ENCODE measurements at regions not wholly inside any gene's neighbourhood (a gene's known extent, or its start where the extent isn't known, plus 50 kb on each side); places are given as distances from the start of the nearest gene placed in this dataset.

- no peaks in the 10 kb centered on the region for H3K79me1 ChIP-seq (ENCODE audit: low read depth in 1 of 2, low read length in 2 of 2)
- H4K8ac ChIP-seq (ENCODE audit: low read depth in 2 of 2, low read length in 2 of 2), result no peak overlapping the region
- H3K27ac ChIP-seq (ENCODE audit: insufficient read depth, low read length), result no peak overlapping the region
- TF ChIP-seq CHD1 (IDR thresholded peaks at IDR 0.05; ENCODE audit: low read depth, low read length) (no peak), POLR2A (IDR thresholded peaks at IDR 0.05; ENCODE audit: low read depth, low read length) (no peak), RFX5 (IDR thresholded peaks at IDR 0.05; ENCODE audit: low read depth, low read length) (no peak), RCOR1 (IDR thresholded peaks at IDR 0.05; ENCODE audit: insufficient replicate concordance, low read length) (no peak), MAZ (IDR thresholded peaks at IDR 0.05; ENCODE audit: borderline replicate concordance, low read depth, low read length) (no peak), RAD21 (IDR thresholded peaks at IDR 0.05; ENCODE audit: low read length) (no peak), SMC3 (IDR thresholded peaks at IDR 0.05; ENCODE audit: low read depth, low read length) (no peak), ELK1 (IDR thresholded peaks at IDR 0.05; ENCODE audit: borderline replicate concordance, low read depth, low read length) (no peak), MXI1 (IDR thresholded peaks at IDR 0.05; ENCODE audit: borderline replicate concordance, low read depth, low read length) (no peak), FOS (IDR thresholded peaks at IDR 0.05; ENCODE audit: low read depth, low read length) (no peak), MAFK (IDR thresholded peaks at IDR 0.05; ENCODE audit: low read depth, low read length) (no peak), CTCF (conservative IDR thresholded peaks at IDR 0.05; ENCODE audit: low read depth, low read length) (no peak)
- H2AFZ ChIP-seq (replicated peaks; ENCODE audit: low read length, poor library complexity), result no peak overlapping the region
- no peak overlapping the region for H4K91ac ChIP-seq (ENCODE audit: insufficient read depth, low read depth, low read length)
- no peak overlapping the region for H3K4ac ChIP-seq (ENCODE audit: low read depth, low read length)
- H3K9me3 ChIP-seq (ENCODE audit: control insufficient read depth, insufficient read depth, low read length), result no peaks in the 10 kb centered on the region
- ATAC-seq (ENCODE audit: low read depth) (no peak), DNase-seq (no peak)
- H4K20me1 ChIP-seq (ENCODE audit: insufficient read depth, low read length), result no peaks in the 10 kb centered on the region
- CTCF ChIA-PET, result no interaction called here
- H2AK9ac ChIP-seq (replicated peaks; ENCODE audit: low read depth, low read length, poor library complexity), result no peak overlapping the region
- no TSS peak for BruUV-seq (replicated peaks)
- H3K23ac ChIP-seq (ENCODE audit: low read depth, low read length), result no peak overlapping the region
- no peaks in the 10 kb centered on the region for H3K27me3 ChIP-seq (ENCODE audit: control insufficient read depth, insufficient read depth, low read length)
- H3K14ac ChIP-seq (replicated peaks; ENCODE audit: low read depth, low read length), result no peak overlapping the region
- POLR2A ChIA-PET (ENCODE audit: unreplicated experiment), result no interaction called here
- H3K4me3 ChIP-seq (ENCODE audit: insufficient read depth, low read depth, low read length), result no peak overlapping the region
- H2BK20ac ChIP-seq (ENCODE audit: low read depth, low read length), result no peak overlapping the region
- H3K4me1 ChIP-seq (ENCODE audit: control insufficient read depth, insufficient read depth, low read length), result no peaks in the 10 kb centered on the region
- no peaks in the 10 kb centered on the region for H3K36me3 ChIP-seq (ENCODE audit: control insufficient read depth, insufficient read depth, low read length)
- H3K4me2 ChIP-seq (ENCODE audit: low read depth, low read length), result no peak overlapping the region
- dilution Hi-C loops (cut with HindIII; ENCODE audit: low sequenced_read_pairs, unreplicated experiment) (no loop called here), in situ Hi-C loops (cut with MboI; ENCODE audit: low sequenced_read_pairs) (no loop called here), intact Hi-C loops (cut with micrococcal nuclease) (no loop called here)
- H4K5ac ChIP-seq (ENCODE audit: low read depth, low read length), result no peak overlapping the region
- no peak overlapping the region for H2BK120ac ChIP-seq (ENCODE audit: low read depth, low read length)
- H3K9ac ChIP-seq (ENCODE audit: low read depth, low read length), result no peak overlapping the region
- H3K56ac ChIP-seq (ENCODE audit: extremely low read depth, insufficient read depth, low read length), result no peak overlapping the region
- no peaks in the 10 kb centered on the region for H3K9me1 ChIP-seq (ENCODE audit: insufficient read depth, low read length)
- no peak overlapping the region for H2BK5ac ChIP-seq (ENCODE audit: low read depth, low read length, poor library complexity, severe bottlenecking)
- no peak overlapping the region for H3K18ac ChIP-seq (ENCODE audit: low read depth, low read length)
- no peak overlapping the region for H2BK15ac ChIP-seq (ENCODE audit: low read depth, low read length)
- no peak overlapping the region for H2AK5ac ChIP-seq (ENCODE audit: low read depth, low read length)
- WGBS, 2 experiments (ENCODE audit: extremely low coverage in 2 of 2, insufficient read length in 1 of 2), result no CpG with 5 or more reads among the region's 2 CpGs
These were observed 237.9 kb upstream of the GK2 start for GRCh38 chr4:79645942-79646341.

Measured in IMR-90 (cell line).